Activated naive CD4-positive, alpha-beta T cell (primary cell): ENCODE measurements at regions not wholly inside any gene's neighbourhood (a gene's known extent, or its start where the extent isn't known, plus 50 kb on each side); places are given as distances from the start of the nearest gene placed in this dataset.
"Not testable (repeated sequence)": the region's sequence is repeated elsewhere in the genome, so short reads cannot be mapped to it uniquely, and the experiment has no call there.

ENCODE experiments used
- DNase-seq, 4 experiments: peaks; one replicate each; lab custom pipeline; 2025; lab: John Stamatoyannopoulos, UW

- DNase-seq = no peak
Observed at GRCh38 chr16:5309946-5310611, 212.5 kb upstream of the EEF2KMT start.

DNA sequence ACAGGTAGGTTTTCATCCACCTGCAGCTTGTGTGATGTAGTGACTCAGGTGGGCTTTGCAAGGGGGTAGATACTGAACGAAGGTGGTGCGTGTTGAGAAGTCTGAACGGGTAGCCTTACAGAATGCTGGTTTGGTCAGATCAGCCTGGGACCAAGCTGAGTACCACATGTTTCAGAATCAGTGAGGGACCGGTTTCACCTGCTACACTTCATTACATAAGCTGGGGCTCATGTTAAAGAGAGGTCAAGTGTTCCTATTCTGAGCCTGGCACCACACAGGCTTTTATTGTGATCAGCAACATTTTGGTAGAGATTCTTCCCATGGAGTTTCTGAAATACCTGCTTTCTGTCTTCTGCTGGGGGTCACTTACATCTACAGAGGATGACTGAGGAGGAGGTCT lies 207.4 kb upstream of the EEF2KMT start:
- DNase-seq = no peak

DNA sequence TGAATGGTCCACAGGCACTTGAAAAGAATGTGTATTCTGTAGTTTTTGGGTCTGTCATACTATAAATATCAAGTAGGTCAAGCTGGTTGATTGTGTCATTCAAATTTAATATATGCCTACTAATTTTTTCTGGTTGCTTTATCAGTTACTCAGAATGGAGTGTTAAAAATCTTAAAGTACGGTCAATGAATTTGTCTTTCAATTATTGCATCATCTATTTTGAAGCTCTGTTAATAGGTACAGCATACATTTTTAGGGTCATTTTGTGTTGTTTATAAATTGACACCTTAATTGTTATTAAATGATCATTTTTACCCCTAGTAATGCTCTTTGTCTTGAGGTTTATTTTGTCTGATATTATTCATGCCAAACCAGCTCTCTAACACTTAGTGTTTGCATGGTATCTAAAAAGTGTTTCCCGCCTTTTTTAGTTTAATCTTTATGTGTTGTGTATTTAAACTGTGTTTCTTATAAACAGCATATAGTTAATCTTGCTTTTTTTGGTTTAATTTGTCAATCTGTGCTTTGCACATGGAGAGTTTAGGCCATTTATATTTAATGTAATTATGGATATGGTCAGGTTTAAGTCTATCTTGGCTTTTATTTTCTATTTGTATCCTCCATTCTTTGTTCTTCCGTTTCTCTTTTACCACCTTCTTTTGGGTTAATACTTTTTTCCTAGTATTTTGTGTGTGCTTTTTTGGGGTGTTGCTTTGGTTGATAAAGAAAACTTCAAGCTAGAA lies 204.9 kb upstream of the EEF2KMT start:
- DNase-seq = no peak

DNA sequence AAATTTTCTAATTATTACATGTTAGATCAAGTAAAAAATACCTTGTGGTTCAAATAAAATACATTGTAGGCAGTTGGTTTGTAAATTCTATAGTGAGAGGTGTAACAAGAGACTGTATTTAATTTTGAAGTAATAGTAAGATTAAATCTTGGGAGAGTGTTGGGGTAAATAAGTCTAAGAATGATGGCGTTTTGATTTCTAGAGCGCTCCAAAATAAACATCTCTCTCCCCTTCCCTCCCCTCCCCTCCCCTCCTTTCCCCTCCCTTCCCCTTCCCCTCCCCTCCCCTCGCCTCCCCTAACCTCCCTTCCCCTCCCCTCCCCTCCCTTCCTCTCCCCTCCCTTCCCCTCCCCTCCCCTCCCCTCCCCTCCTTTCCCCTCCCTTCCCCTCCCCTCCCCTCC lies 200.6 kb upstream of the EEF2KMT start:
- DNase-seq = no peak

DNA sequence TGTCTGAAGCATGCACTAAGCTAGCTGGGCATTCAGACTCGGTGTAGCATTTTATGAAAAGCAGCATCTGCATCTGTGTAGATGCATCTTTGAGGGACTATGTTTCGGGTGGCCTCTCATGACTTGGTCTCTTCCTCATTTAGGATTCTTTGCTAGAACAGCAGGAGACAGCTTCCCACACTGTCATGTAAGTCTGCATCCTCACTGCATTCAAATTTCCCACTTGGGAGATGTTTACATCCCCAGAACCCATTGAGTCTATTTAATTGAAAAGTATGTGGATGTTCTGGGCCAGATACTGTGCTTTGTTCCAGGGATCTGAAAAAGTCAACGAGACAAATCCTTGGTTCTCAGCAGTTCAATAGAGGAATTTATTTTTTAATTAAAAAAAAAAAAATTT lies 198.6 kb upstream of the EEF2KMT start:
- no peak for DNase-seq

- DNase-seq = not testable (repeated sequence)
Observed at GRCh38 chr16:5295304-5295703, 197.7 kb upstream of the EEF2KMT start.

GRCh38 chr16:5282152-5282551 lies 184.6 kb upstream of the EEF2KMT start:
- DNase-seq = not testable (repeated sequence)

DNA sequence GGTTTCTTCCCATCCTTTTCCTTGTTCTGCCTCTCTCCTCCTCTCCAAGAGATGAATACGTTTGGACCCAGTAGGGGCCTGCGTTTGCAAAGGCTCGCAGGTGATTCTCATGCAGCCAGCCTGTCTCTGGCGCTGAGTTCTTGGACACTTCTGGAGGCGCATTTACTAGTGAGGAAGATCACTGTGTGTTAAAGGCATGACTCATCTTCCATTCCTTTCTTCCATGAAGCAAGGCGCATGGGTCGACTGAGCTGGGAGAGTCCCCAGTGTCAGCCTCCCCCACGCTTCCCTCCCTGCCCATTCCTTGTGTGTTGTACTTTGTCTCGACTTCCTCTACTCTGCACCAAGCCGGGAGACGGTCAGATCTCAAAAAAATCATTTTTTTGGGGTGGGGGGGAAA lies 159.9 kb upstream of the EEF2KMT start:
- DNase-seq = no peak

DNA sequence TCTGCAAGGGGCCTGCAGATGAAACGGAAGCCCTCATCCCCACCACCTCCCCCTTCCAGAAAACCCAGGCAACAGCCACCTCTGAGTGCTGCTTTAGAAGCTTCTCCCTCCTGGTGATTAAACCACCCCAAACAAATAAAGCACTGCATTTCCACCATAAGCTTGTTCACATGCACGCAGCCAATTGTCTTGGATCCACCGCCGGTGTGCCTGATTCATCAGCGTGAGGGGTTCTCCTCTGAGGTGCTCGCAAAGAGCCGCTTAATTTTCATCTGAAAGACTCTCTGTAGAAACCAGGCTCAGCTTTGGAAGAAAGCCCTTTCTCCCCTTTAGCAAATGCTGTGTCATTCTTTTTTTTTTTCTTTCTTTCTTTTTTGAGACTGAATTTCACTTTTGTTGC lies 155.2 kb upstream of the EEF2KMT start:
- no peak for DNase-seq

DNA sequence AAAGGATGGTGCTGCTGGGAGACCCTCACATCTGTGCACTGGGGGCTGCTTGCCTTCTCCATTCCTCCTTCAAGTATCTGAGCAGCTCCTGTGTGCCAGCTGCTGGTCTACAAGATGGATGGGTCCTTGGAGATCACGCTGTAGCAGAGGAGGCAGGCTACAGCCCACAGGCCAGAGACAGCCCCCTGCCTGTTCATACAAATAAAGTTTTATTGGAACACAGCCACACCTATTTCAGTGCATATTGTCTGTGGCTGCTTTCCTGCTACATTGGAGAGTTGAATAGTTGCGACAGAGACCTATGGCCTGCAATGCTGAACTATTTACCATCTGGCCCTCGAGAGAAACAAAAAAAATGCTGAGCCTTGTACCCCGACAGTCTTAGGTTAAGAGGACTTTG lies 149.8 kb upstream of the EEF2KMT start:
- not testable (repeated sequence) for DNase-seq

DNA sequence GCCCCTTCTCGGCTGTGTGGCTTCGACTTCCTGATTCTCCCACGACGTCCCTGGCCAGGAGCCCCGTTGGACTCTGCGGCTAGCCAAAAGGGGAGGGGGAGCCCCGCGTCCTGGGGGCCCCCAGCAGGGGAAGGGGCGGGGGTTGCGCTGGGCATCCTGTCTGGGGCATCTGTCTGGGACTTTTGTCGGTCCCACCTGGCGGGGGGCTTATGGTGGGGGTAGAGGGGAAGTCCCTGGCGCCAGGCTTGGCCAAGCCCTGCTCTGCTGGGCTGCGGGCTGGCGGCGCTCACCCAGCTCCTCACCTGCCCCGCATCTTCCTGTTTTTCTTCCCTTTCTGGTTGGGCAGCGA lies 142.7 kb upstream of the EEF2KMT start:
- not testable (repeated sequence) for DNase-seq

GRCh38 chr16:5239472-5240277 lies 142.1 kb upstream of the EEF2KMT start:
- DNase-seq = peak; percentile 5 to 54 (median 26)

DNA sequence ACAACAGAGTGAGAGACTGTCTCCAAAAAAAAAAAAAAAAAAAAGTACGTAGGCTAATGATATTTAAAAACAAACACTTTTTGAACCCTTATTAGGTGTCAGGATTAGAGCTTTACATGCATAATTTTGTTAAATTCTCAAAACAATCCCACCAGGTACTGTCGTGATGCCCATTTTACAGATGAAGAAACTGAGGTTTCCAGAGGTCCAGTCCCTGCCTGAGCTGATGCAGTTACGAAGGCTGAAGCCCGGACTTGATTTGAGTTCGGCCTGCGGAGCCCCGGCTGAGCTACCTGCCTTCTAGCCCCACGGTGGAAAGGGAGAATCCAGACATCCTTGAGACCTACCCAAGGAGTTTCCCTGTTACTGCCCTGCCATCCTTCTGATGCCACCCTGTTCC lies 137.5 kb upstream of the EEF2KMT start:
- no peak for DNase-seq

GRCh38 chr16:5234295-5235050 lies 136.9 kb upstream of the EEF2KMT start:
- no peak for DNase-seq

- no peak for DNase-seq
Observed at GRCh38 chr16:5231246-5231759, 133.7 kb upstream of the EEF2KMT start.

DNA sequence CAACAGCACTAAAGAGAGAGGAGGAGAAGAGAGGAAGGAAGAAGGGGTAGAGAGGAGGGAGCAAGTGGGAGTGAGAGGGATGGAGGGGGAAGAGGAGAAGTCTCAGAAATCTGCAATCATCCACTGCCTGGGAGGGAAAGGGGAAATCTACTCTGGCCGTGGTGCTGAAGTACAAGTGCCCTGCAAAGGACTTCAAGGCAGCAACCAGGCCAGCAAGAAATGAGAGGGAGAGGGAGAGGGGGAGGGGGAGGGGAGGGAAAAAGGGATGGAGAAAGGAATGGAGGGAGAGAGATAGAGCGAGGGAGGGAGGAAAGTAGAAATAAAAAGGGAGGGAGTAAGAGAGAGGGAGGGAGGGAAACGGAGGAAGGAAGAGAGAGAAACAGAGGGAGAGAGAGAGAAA lies 130.8 kb upstream of the EEF2KMT start:
- no peak for DNase-seq

GRCh38 chr16:5225931-5226655 lies 128.5 kb upstream of the EEF2KMT start:
- no peak for DNase-seq

DNA sequence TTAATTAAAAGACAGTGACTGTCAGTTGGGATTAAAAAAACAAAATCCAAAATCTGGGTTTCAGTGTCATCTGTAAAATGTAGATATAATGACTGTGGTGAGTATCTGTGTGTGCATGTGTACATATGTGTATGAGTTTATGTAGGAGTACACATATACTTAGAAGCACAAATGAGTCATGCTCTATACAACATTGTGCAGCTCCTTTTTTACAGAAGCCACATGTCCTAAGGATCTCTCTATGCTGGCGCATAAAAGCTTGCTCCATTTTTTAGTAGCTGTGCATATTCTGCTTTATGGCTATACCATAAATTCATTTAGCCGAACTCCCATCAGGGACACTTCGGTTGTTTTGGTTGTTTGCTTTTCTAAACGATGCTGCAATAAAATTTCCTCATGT lies 125.2 kb upstream of the EEF2KMT start:
- no peak for DNase-seq

GRCh38 chr16:5221831-5222230 lies 124.2 kb upstream of the EEF2KMT start:
- not testable (repeated sequence) for DNase-seq

DNA sequence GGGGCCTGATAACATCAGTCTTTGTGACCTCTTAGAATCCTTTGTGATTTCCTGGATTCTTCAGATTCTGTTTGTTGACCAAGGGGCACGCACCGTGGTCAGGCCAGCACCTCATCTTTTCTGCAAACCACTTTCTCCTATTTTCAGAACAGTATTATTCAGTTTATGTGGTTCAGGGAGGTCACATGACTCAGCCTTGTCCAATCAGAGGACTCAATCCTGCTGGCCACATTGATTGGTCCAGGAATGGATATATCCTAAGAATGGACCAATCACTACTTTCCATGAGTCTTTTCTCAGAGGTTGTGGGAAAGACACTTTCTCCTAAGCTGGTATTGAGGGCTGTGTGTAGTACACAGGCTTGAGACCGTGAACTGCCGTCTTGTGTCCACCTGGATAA lies 123.1 kb upstream of the EEF2KMT start:
- DNase-seq = no peak

DNA sequence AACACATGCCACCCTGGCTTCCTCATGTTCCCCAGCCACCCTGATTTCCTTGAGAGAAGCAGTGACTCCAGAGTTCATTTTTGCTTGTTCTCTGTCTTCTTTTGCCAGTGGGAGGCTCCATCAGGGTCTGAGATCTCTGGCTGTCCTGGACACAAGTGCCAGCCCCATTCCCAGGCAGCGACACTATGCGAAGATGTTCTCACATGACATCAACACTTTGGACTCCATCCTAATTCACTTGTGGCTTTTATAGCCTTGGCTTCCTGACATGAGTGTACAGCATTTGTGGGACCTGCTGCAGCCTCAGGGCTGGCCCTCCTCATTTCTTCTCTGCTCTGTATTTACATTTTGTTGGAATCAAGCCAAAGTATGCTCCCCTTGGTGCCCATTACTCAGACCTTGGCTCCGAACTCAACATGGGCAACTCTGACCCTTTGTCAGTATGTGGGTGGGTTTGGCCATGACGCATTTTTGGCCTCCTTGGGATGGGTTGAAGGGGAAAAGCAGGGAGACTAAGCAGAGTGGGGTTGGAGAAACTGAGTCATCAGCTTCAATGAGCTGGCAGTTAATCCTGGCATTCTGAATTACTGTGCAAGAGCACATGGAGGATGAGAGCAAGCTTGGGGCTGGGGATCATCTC lies 119.0 kb upstream of the EEF2KMT start:
- no peak for DNase-seq
